Tibial artery (tissue), 4 donors: ENCODE measurements at regions not wholly inside any gene's neighbourhood (a gene's known extent, or its start where the extent isn't known, plus 50 kb on each side); places are given as distances from the start of the nearest gene placed in this dataset.

Source experiments
- DNase-seq, 2 donors: peaks; one replicate each; pipeline ENCODE4 v3.0.0-alpha.2; 2019
- H3K27ac ChIP-seq, 2 donors: fragments of 200-600 bp; sonication (generic) in 1 of 2; 1 replicate in 1 of 2; 2 replicates in 1 of 2; pipeline ENCODE4 v1.5.1; 2018 to 2019; ENCODE audit warnings: mild to moderate bottlenecking in 1 of 2
- H3K27me3 ChIP-seq, 2 donors: fragments of 200-600 bp; sonication (generic) in 1 of 2; one replicate each; pipeline versions ENCODE4 v1.5.1 to v1.6.0; 2016 to 2019
- H3K36me3 ChIP-seq, 3 donors: fragments of 200-600 bp; sonication (generic) in 2 of 3; one replicate each; pipeline ENCODE4 v1.5.1; 2016 to 2019; ENCODE audit warnings: mild to moderate bottlenecking in 2 of 3
- H3K4me1 ChIP-seq, 4 donors: fragments of 200-600 bp; sonication (generic) in 2 of 4; 1 replicate in 3 of 4; 2 replicates in 1 of 4; pipeline ENCODE4 v1.5.1; 2016 to 2019
- H3K4me3 ChIP-seq, 2 donors: fragments of 200-600 bp; sonication (generic) in 1 of 2; 1 replicate in 1 of 2; 2 replicates in 1 of 2; pipeline ENCODE4 v1.5.1; 2018 to 2019; ENCODE audit warnings: mild to moderate bottlenecking in 2 of 2
- H3K9me3 ChIP-seq, 3 donors: fragments of 200-600 bp; sonication (generic) in 1 of 3; one replicate each; pipeline ENCODE4 v1.5.1; 2016 to 2019
- CTCF ChIP-seq, 2 experiments: fragments of 200-600 bp in 1 of 2; fragments of 450-650 bp in 1 of 2; IDR thresholded peaks; one replicate each; pipeline ENCODE4 v1.5.1; 2017 to 2019; ENCODE audit warnings: antibody characterized with exemption in 2 of 2, mild to moderate bottlenecking in 1 of 2, moderate library complexity in 1 of 2
- intact Hi-C: fragments of 100-400 bp; cut with DNase I; formaldehyde crosslinking; loops from one replicate; pipeline ENCODE4 v1.15.0; 2023; ENCODE audit warnings: low total_unique reads

GRCh38 chr9:17962747-17963146 lies 383.9 kb downstream of the SH3GL2 start:
- no peaks in the 10 kb centered on the region for H3K27me3 ChIP-seq
- H3K4me1 ChIP-seq = peaks cover 0 to 12% (median 0%) of the 10 kb centered on the region in 4 donors
- H3K36me3 ChIP-seq = no peaks in the 10 kb centered on the region
- H3K9me3 ChIP-seq = no peaks in the 10 kb centered on the region
- intact Hi-C loops = no loop called here
- H3K4me3 ChIP-seq = no peak overlapping the region
- H3K27ac ChIP-seq = no peak overlapping the region
- no peak for TF ChIP-seq CTCF (IDR thresholded peaks at IDR 0.05)
- DNase-seq = no peak

GRCh38 chr9:17963498-17963897 lies 384.6 kb downstream of the SH3GL2 start:
- H3K4me1 ChIP-seq = peaks cover 0 to 12% (median 0%) of the 10 kb centered on the region in 4 donors
- no peak overlapping the region for H3K27ac ChIP-seq
- H3K36me3 ChIP-seq = no peaks in the 10 kb centered on the region
- H3K4me3 ChIP-seq = no peak overlapping the region
- TF ChIP-seq CTCF (IDR thresholded peaks at IDR 0.05) = no peak
- H3K9me3 ChIP-seq = no peaks in the 10 kb centered on the region
- intact Hi-C loops = no loop called here
- H3K27me3 ChIP-seq = no peaks in the 10 kb centered on the region
- DNase-seq = no peak

GRCh38 chr9:17967731-17968130 lies 388.9 kb downstream of the SH3GL2 start:
- intact Hi-C loops = no loop called here
- no peaks in the 10 kb centered on the region for H3K9me3 ChIP-seq
- no peak overlapping the region for H3K4me3 ChIP-seq
- H3K36me3 ChIP-seq = no peaks in the 10 kb centered on the region
- no peak for TF ChIP-seq CTCF (IDR thresholded peaks at IDR 0.05)
- no peak overlapping the region for H3K27ac ChIP-seq
- H3K27me3 ChIP-seq = no peaks in the 10 kb centered on the region
- H3K4me1 ChIP-seq = peaks cover 0 to 11% (median 0%) of the 10 kb centered on the region in 4 donors
- DNase-seq = no peak

- Histone ChIP-seq H3K27ac (no peak overlapping the region), H3K36me3 (no peaks in the 10 kb centered on the region), H3K9me3 (no peaks in the 10 kb centered on the region), H3K4me3 (no peak overlapping the region), H3K4me1 (no peaks in the 10 kb centered on the region), H3K27me3 (no peaks in the 10 kb centered on the region)
- no peak for DNase-seq
- no peak for TF ChIP-seq CTCF (IDR thresholded peaks at IDR 0.05)
- intact Hi-C loops = no loop called here
Observed at GRCh38 chr9:17969232-17969631, 390.4 kb downstream of the SH3GL2 start.

- Histone ChIP-seq H3K27me3 (no peaks in the 10 kb centered on the region), H3K4me1 (no peaks in the 10 kb centered on the region), H3K4me3 (no peak overlapping the region), H3K36me3 (no peaks in the 10 kb centered on the region), H3K9me3 (peaks cover 0 to 4% (median 0%) of the 10 kb centered on the region in 3 donors), H3K27ac (no peak overlapping the region)
- intact Hi-C loops = no loop called here
- TF ChIP-seq CTCF (IDR thresholded peaks at IDR 0.05) = no peak
- DNase-seq = no peak
Observed at GRCh38 chr9:17970277-17970676, 391.4 kb downstream of the SH3GL2 start.

GRCh38 chr9:17978773-17979172 lies 399.9 kb downstream of the SH3GL2 start:
- intact Hi-C loops = no loop called here
- Histone ChIP-seq H3K36me3 (no peaks in the 10 kb centered on the region), H3K27ac (no peak overlapping the region), H3K9me3 (peaks cover 0 to 44% (median 15%) of the 10 kb centered on the region in 3 donors), H3K27me3 (no peaks in the 10 kb centered on the region), H3K4me3 (no peak overlapping the region), H3K4me1 (no peaks in the 10 kb centered on the region)
- TF ChIP-seq CTCF (IDR thresholded peaks at IDR 0.05) = no peak
- DNase-seq = no peak
